ENCODE measurements at regions not wholly inside any gene's neighbourhood (a gene's known extent, or its start where the extent isn't known, plus 50 kb on each side); places are given as distances from the start of the nearest gene placed in this dataset.
"Not testable (repeated sequence)": the region's sequence is repeated elsewhere in the genome, so short reads cannot be mapped to it uniquely, and the experiment has no call there.

GRCh38 chrX:437661-438390 lies 51.1 kb upstream of the PPP2R3B start:
- peaks cover 5% of the 10 kb centered on the region for H3K36me3 Mint-ChIP-seq (ENCODE audit: low read depth)
- peaks cover 26% of the 10 kb centered on the region for H3K9me3 Mint-ChIP-seq
- H3K4me1 Mint-ChIP-seq (ENCODE audit: low read depth) = peaks cover 5% of the 10 kb centered on the region
- no peaks in the 10 kb centered on the region for H3K27me3 Mint-ChIP-seq (ENCODE audit: low read depth)
- H3K4me3 Mint-ChIP-seq = peak overlapping the region; percentile 50
- H3K27ac Mint-ChIP-seq = peak overlapping the region; percentile 77

DNA sequence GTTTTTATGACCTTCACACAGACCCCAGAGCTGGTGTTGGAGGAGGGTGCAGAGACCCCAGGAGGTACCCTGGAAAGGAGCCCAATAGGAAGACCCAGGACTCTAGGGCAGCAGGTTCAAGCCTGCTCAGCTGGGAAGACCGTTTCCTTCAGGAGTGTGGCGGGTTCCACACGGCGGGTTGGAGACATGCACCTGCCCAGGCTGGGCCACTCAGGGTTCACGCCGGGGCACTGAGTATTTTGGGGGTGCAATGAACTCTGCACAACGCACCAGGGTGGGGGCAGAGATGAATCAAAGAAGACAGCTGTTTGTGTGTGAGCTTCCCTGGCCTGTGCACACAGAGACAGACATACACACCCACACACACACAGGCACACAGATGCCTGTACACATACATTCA lies 52.5 kb upstream of the PPP2R3B start:
- H3K9me3 Mint-ChIP-seq = peaks cover 26% of the 10 kb centered on the region
- no peaks in the 10 kb centered on the region for H3K27me3 Mint-ChIP-seq (ENCODE audit: low read depth)
- no peak overlapping the region for H3K27ac Mint-ChIP-seq
- peaks cover 9% of the 10 kb centered on the region for H3K4me1 Mint-ChIP-seq (ENCODE audit: low read depth)
- H3K4me3 Mint-ChIP-seq = no peak overlapping the region
- H3K36me3 Mint-ChIP-seq (ENCODE audit: low read depth) = peaks cover 5% of the 10 kb centered on the region

DNA sequence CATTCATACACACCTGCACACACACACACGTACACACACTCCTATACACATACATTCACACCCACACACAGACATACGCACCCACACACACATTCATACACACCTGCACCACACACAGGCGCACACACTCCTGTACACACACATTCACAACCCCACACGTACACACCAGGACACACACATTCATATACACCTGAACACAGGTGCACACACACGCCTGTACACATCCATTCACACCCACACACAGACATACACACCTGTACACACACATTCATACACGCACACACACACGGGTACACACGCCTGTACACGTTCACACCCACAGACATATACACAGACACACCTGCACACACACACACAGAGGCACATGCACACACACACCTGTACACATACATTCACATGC lies 53.0 kb upstream of the PPP2R3B start:
- Mint-ChIP-seq H3K27me3 (ENCODE audit: low read depth) (no peaks in the 10 kb centered on the region), H3K4me3 (no peak overlapping the region), H3K4me1 (ENCODE audit: low read depth) (peaks cover 11% of the 10 kb centered on the region), H3K27ac (no peak overlapping the region), H3K9me3 (peaks cover 26% of the 10 kb centered on the region), H3K36me3 (ENCODE audit: low read depth) (peaks cover 5% of the 10 kb centered on the region)

DNA sequence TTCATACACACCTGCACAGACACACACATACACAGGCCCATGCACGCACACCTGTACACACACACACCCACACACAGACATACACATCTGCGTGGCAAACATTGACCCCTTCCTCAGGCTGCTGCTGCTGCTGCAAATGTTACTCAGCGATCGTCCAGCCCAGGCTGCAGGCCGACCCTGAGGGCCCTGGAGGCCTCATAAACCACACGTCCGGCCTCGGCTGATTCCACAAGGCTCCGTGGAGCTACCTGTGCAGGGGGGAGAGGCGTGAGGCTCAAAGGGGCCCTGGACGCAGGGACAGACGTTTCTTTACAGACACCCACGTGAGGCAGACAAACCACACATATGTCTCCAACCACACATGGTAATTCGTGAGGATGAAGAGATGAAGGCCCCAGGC lies 53.9 kb upstream of the PPP2R3B start:
- Mint-ChIP-seq H3K4me3 (no peak overlapping the region), H3K4me1 (ENCODE audit: low read depth) (peaks cover 11% of the 10 kb centered on the region), H3K36me3 (ENCODE audit: low read depth) (peaks cover 5% of the 10 kb centered on the region), H3K9me3 (peaks cover 26% of the 10 kb centered on the region), H3K27ac (no peak overlapping the region), H3K27me3 (ENCODE audit: low read depth) (no peaks in the 10 kb centered on the region)

GRCh38 chrX:443536-444210 lies 57.0 kb upstream of the PPP2R3B start:
- no peak overlapping the region for H3K4me3 Mint-ChIP-seq
- peaks cover 5% of the 10 kb centered on the region for H3K36me3 Mint-ChIP-seq (ENCODE audit: low read depth)
- no peak overlapping the region for H3K27ac Mint-ChIP-seq
- H3K9me3 Mint-ChIP-seq = peaks cover 14% of the 10 kb centered on the region
- no peaks in the 10 kb centered on the region for H3K27me3 Mint-ChIP-seq (ENCODE audit: low read depth)
- H3K4me1 Mint-ChIP-seq (ENCODE audit: low read depth) = peaks cover 6% of the 10 kb centered on the region

DNA sequence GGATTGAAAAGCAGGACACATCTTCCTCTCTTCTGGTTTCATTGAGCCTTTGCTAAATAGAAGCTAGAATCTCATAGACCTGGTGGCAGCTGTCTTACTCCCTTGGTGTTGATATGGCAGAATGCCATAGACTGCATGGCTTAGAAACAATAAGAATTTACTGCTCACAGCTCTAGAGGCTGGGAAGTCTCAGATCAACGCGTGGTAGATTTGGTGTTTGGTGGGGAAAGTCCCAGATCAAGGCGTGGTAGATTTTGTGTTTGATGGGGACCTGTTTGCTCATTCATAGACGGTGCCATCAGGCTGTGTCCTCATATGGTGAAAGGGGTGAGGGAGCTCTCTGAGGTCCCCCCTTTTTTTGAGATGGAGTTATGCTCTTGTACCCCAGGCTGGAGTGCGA lies 57.6 kb upstream of the PPP2R3B start:
- H3K36me3 Mint-ChIP-seq (ENCODE audit: low read depth) = peaks cover 5% of the 10 kb centered on the region
- peaks cover 6% of the 10 kb centered on the region for H3K4me1 Mint-ChIP-seq (ENCODE audit: low read depth)
- H3K27me3 Mint-ChIP-seq (ENCODE audit: low read depth) = no peaks in the 10 kb centered on the region
- no peak overlapping the region for H3K27ac Mint-ChIP-seq
- peaks cover 14% of the 10 kb centered on the region for H3K9me3 Mint-ChIP-seq
- H3K4me3 Mint-ChIP-seq = no peak overlapping the region

GRCh38 chrX:445727-446126 lies 59.0 kb upstream of the PPP2R3B start:
- Mint-ChIP-seq H3K4me3 (no peak overlapping the region), H3K36me3 (ENCODE audit: low read depth) (no peaks in the 10 kb centered on the region), H3K9me3 (peaks cover under 1% of the 10 kb centered on the region), H3K4me1 (ENCODE audit: low read depth) (peaks cover 6% of the 10 kb centered on the region), H3K27ac (no peak overlapping the region), H3K27me3 (ENCODE audit: low read depth) (no peaks in the 10 kb centered on the region)

DNA sequence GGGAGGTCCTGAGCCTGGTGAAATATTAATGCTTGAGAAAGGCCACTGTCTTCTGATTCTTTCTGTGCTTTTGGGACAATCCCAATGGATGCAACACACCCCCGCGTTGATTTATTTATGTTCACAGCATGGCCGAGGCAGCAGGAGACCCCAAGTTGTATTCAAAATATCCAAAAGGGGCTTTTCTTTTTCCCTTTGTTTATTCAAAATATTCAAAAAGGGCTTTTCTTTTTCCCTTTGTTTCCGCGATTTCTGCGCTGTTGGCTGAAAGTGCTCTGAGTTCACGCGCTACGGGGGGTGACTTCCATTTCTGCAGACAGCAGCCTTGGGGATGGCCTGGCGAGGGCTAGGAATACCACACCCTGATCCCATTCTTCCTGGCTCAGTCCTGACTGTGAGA lies 59.5 kb upstream of the PPP2R3B start:
- no peak overlapping the region for H3K27ac Mint-ChIP-seq
- H3K4me1 Mint-ChIP-seq (ENCODE audit: low read depth) = peaks cover 6% of the 10 kb centered on the region
- no peaks in the 10 kb centered on the region for H3K36me3 Mint-ChIP-seq (ENCODE audit: low read depth)
- no peaks in the 10 kb centered on the region for H3K27me3 Mint-ChIP-seq (ENCODE audit: low read depth)
- no peaks in the 10 kb centered on the region for H3K9me3 Mint-ChIP-seq
- no peak overlapping the region for H3K4me3 Mint-ChIP-seq

- Mint-ChIP-seq H3K9me3 (no peaks in the 10 kb centered on the region), H3K4me1 (ENCODE audit: low read depth) (peaks cover 6% of the 10 kb centered on the region), H3K27ac (no peak overlapping the region), H3K36me3 (ENCODE audit: low read depth) (no peaks in the 10 kb centered on the region), H3K4me3 (no peak overlapping the region), H3K27me3 (ENCODE audit: low read depth) (no peaks in the 10 kb centered on the region)
These were observed 60.3 kb upstream of the PPP2R3B start for GRCh38 chrX:447052-447451.

DNA sequence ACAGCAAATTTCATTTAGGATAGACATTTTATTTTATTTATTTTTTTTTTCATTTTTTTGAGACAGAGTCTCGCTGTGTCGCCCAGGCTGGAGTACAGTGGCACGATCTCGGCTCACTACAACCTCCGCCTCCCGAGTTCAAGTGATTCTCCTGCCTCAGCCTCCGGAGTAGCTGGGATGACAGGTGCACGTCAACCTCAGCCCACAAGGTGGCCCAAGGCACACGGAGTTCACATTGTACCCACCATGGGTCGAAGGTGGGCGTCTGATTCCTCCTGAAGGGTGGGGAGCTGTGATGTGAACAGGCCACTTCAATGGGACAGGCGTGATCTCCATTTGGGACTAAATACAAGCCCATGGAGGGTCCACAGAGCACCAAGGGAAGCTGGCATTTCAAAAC lies 65.0 kb upstream of the PPP2R3B start:
- not testable (repeated sequence) for H3K4me3 Mint-ChIP-seq; H3K27me3 Mint-ChIP-seq (ENCODE audit: low read depth); H3K9me3 Mint-ChIP-seq; H3K36me3 Mint-ChIP-seq (ENCODE audit: low read depth); H3K4me1 Mint-ChIP-seq (ENCODE audit: low read depth); H3K27ac Mint-ChIP-seq

- Mint-ChIP-seq H3K4me1 (ENCODE audit: low read depth) (no peaks in the 10 kb centered on the region), H3K27me3 (ENCODE audit: low read depth) (no peaks in the 10 kb centered on the region), H3K27ac (no peak overlapping the region), H3K4me3 (no peak overlapping the region), H3K9me3 (peaks cover 8% of the 10 kb centered on the region), H3K36me3 (ENCODE audit: low read depth) (no peaks in the 10 kb centered on the region)
These were observed 65.9 kb upstream of the PPP2R3B start for GRCh38 chrX:452598-452997.

GRCh38 chrX:454514-454913 lies 67.8 kb upstream of the PPP2R3B start:
- not testable (repeated sequence) for H3K4me1 Mint-ChIP-seq (ENCODE audit: low read depth); H3K36me3 Mint-ChIP-seq (ENCODE audit: low read depth); H3K4me3 Mint-ChIP-seq; H3K27me3 Mint-ChIP-seq (ENCODE audit: low read depth); H3K27ac Mint-ChIP-seq; H3K9me3 Mint-ChIP-seq

DNA sequence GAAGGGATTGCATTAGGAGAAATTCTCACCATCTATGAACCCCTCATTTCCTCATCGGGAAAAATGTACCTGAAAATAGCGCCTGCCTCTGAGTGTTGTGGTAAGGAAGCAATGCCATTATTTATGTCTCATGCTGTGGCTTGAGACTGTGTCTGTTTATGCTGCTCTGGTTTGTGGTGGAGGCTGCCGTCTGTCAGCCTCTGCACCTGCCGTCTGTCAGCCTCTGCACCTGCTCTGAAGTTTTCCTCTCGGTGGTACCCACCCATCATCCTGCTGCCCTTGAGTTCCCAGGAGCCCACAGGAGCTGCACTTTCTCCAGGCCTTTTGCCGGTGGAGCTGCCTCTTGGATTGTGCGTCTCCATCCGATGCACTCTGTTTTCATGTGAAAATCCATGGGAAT lies 68.5 kb upstream of the PPP2R3B start:
- Mint-ChIP-seq H3K27me3 (ENCODE audit: low read depth) (no peaks in the 10 kb centered on the region), H3K27ac (no peak overlapping the region), H3K4me1 (ENCODE audit: low read depth) (no peaks in the 10 kb centered on the region), H3K9me3 (peaks cover 8% of the 10 kb centered on the region), H3K36me3 (ENCODE audit: low read depth) (no peaks in the 10 kb centered on the region), H3K4me3 (no peak overlapping the region)

- no peak overlapping the region for H3K27ac Mint-ChIP-seq
These were observed 69.0 kb upstream of the PPP2R3B start for GRCh38 chrX:455673-456072.

GRCh38 chrX:456146-456545 lies 69.4 kb upstream of the PPP2R3B start:
- peaks cover 8% of the 10 kb centered on the region for H3K9me3 Mint-ChIP-seq
- H3K4me3 Mint-ChIP-seq = no peak overlapping the region
- H3K27me3 Mint-ChIP-seq (ENCODE audit: low read depth) = no peaks in the 10 kb centered on the region
- H3K36me3 Mint-ChIP-seq (ENCODE audit: low read depth) = no peaks in the 10 kb centered on the region
- H3K4me1 Mint-ChIP-seq (ENCODE audit: low read depth) = no peaks in the 10 kb centered on the region
- no peak overlapping the region for H3K27ac Mint-ChIP-seq

More at GRCh38 chrX:455673-456072, 69.0 kb upstream of the PPP2R3B start:
- Mint-ChIP-seq H3K4me1 (ENCODE audit: low read depth) (no peaks in the 10 kb centered on the region), H3K4me3 (no peak overlapping the region), H3K36me3 (ENCODE audit: low read depth) (no peaks in the 10 kb centered on the region), H3K9me3 (peaks cover 8% of the 10 kb centered on the region), H3K27me3 (ENCODE audit: low read depth) (no peaks in the 10 kb centered on the region)

Data from T-helper 1 cell treated with Interleukin-12 subunit alpha and Interleukin-12 subunit beta and Interleukin-4 antibody, amounts not matched to agents 30 μg/mL and 1 μg/mL, for 36 hours (primary cell).